Amniotic epithelial cell (primary cell): ENCODE measurements at regions not wholly inside any gene's neighbourhood (a gene's known extent, or its start where the extent isn't known, plus 50 kb on each side); places are given as distances from the start of the nearest gene placed in this dataset.
"Not testable (repeated sequence)": the region's sequence is repeated elsewhere in the genome, so short reads cannot be mapped to it uniquely, and the experiment has no call there.

Experiments
- DNase-seq: peaks from one replicate; pipeline ENCODE4 v3.0.0-alpha.2; 2010; ENCODE audit warnings: low read depth

DNA sequence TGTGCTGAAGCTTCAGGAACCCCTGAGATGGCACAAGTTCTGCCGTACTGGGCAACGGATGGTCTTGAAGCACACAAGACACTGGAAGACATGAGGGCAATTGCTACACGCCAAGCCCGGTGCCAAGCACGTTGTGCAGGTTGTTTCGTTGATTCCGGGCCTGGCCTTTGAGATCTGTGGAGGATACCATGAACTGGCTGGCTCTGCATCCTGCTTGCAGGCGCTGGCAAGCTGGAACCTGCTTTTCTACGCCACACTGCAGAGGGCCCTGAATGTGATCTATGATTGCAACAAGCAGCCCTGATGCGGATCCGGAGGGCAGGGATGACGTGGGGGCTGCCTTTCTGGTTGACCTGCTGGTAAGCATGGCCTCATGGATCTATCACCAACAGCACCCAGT lies 262.5 kb upstream of the ATP10A start:
- no peak for DNase-seq

DNA sequence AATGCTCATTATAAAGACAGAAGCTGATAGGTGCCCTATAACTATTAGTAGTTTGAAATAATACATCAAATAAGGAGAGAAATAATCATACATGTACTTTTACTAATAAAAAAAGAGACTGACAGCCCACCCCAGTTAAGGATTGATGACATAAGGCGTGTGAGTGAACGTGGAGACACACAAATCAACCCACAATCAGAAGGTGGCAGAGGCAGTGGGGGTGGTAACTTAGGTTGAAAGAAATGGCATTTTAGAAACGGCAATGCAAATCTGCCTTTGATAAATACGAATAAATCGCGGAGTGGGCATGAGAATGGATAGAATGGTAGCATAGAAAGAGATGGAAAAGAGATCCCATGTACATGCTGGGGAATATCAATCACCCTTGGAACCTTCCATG lies 256.2 kb upstream of the ATP10A start:
- DNase-seq: no peak

DNA sequence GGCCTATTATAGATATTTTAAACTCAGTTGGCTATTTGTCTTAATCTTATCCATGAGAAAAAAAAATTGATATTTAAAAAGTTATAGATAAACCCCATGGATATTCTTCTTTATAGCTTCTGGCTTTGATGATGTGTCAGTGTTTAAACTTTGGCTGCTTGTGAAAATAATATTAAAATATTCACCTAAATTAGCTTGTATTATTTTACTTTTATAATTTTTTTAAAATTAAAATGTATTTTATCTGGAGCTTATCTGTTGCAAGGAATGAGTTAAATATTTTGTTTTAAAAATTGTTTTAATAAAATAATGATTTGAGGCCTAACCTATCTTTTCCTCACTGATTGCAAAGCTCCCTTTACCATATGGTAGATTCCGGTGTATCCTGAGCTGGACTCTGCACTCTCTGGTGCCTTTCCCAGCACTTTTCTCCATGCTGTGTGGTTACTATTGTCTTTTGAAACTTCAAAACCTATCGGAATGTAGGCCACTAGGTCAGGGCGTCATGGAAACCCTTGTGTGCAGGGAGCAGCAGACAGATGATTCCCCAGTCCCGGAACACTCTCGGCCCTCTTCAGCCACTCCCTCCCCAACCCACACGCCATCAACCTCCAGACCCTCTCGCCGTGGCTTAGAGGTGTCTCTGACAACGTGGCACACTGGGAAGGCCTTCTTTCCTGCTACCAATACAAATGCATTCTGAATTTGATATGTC lies 252.3 kb upstream of the ATP10A start:
- no peak for DNase-seq

DNA sequence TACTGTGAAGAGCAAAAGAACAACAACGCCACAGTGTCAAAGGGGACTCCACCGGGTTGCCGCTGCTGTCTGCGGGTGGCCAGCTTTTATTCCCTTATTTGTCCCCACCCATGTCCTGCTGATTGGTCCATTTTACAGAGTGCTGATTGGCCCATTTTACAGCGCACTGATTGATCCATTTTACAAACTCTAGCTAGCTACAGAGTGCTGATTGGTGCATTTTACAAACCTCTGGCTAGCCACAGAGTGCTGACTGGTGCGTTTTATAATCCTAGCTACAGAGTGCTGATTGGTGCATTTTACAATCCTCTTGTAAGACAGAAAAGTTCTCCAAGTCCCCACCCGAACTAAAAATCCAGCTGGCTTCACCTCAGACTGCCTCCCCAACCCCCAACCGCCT lies 251.0 kb upstream of the ATP10A start:
- not testable (repeated sequence) for DNase-seq

DNA sequence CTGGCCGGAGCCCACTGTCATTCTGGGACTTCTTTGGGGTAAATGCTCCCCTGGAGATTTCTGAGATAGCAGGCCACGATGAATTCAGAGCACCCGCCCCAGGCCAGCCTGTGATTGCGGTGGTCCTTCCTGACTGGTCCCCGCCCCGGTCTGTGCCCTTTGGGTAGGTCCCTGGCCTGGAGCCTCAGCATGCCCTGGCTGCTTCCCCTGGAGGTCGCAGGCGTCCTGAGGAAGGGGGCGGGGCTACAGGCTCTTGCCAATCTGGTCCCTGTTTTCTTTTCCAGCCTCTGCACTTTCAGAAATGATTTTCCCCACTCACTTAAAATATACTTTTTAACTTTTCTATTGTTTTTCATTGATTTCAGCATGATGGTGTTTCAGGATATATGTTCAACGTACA lies 250.2 kb upstream of the ATP10A start:
- DNase-seq: no peak

DNA sequence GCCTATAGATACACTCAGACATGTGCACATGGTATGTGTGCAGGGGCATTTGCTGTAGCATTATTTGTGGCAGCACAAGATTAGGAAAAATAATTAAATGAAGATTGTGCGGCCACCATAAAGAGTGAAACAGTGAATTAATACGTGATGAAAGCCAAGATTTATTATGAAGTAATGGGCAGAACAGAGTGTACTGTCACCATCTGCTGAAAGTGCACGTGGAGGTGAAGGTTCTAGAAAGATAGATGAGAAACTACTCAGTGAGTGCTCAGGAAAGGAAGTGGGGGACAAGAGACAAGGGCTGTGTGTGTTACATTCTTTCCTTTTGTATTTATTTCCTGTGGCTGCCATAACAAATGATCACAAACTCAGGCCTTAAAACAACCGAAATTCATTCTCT lies 246.1 kb upstream of the ATP10A start:
- no peak for DNase-seq

DNA sequence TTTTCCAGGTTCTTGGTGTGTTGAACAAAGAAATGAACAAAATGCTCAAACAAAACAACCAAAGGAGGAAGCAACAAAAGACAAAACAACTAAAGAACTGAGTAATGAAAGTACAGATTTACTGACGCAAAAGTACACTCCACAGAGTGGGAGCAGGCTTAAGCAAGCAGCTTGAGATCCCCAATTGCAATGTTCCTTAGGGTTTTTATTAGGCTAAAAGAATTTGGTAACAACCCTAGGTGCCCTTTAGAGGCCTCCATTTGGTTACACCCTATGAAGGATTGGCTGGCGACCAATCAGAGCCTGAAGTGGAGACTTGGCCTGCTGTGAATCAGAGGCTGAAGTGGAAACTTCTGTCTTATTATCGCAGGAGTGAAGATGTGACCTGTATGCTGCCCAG lies 243.4 kb upstream of the ATP10A start:
- no peak for DNase-seq

DNA sequence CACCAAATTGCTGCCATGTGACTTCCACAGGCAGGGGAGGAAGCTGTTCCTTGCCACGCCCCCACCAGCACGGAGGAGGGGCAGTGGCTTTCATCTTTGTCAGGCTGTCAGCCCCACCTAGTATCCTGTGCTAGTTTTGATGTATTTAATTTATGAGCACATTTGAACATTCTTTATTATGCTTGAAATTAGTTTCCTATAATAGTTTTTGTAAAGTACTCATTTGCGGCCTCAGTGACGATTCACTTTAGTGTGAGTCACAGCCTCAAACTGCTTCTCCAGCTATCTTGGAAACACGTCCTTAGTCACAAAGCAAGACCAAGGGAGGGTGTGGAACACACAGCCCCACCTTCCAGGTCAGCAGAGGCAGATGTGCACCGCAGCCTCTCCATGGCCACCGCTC lies 239.9 kb upstream of the ATP10A start:
- DNase-seq: no peak

DNA sequence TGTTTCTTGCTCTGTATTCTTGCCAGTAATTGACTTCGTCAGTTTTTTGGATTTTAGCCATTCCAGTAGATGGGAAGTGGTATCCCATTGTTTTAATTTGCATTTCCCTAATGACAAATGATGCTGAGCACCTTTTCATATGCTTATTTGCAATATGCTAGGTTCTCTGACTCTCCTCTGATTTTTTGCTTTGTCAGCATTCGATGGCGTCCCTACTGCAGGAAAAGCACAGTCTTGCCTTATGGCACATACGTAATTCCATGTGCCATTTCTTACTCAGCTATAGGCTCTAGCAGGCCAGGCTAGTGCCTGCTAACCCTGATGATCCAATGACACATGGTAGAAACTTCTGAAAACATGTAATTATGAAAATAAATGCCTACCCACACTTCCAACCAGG lies 239.2 kb upstream of the ATP10A start:
- no peak for DNase-seq

DNA sequence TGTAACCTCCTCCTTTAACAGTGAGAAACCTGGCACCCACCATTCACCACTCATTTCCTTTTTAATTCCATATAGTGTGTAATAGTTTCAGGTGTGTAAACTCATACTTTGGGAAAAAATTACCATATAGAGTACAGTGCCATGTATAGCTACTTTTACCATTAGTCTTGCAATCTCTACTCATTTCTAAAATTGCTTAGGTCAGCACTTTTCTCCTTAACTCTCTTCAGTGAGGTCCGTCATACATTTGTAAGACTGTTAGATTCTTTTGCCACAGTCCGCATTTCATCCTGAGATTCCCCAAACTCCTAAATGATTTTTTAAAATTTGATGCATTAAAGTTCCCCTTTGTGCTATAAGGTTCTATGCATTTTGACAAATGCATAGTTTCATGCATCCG lies 238.3 kb upstream of the ATP10A start:
- no peak for DNase-seq

DNA sequence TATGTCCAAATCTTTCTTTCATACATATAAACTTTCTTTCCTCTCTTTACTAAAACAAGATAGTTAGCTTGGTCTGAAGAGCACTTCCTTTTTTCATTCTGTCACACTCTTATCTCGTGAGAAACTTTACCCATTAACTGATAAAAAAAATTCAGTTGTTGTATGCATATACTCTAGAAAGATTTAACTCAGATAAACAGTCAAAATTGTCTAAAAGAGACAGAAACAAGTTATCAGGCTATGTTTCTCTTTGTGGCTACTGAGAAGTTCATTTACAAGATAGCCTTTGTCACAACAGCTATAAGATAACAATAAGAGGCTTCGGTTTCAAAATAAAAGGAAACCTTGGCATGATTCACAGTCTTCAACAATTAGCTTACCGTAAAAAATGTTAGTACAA lies 235.7 kb upstream of the ATP10A start:
- no peak for DNase-seq

DNA sequence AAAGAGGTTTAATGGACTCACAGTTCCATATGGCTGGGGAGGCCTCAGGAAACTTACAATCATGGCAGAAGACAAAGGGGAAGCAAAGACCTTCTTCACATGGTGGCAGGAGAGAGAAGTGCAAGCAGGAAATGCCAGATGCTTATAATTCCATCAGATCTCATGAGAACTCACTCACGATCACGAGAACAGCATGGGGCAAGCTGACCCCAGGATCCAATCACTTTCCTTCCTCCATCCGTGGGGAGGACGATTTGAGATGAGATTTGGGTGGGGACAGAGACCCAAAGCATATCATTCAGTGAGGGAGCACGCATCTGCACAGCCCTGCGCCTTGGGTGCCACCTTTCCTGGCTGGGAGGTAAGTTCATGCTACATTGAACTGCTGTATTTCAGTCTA lies 234.1 kb upstream of the ATP10A start:
- DNase-seq: no peak

DNA sequence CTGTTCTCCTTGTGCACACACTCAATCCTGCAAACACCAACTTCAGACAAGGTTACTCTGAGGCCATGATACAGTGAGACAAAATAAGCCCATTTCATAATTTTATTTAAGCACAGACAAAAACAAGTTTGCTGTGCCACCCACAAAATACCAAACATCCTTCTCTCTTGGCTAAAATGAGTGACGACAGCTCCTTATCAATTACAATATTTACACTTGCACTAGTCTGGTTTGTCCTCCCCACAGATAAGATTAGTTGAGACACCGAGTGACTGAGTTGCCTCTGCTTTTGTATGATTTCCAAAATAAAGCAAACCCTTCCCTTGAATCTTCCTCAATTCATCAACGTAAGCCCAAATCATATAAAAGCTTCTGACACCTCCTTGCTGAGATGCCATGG lies 233.5 kb upstream of the ATP10A start:
- peak; percentile 18 for DNase-seq

DNA sequence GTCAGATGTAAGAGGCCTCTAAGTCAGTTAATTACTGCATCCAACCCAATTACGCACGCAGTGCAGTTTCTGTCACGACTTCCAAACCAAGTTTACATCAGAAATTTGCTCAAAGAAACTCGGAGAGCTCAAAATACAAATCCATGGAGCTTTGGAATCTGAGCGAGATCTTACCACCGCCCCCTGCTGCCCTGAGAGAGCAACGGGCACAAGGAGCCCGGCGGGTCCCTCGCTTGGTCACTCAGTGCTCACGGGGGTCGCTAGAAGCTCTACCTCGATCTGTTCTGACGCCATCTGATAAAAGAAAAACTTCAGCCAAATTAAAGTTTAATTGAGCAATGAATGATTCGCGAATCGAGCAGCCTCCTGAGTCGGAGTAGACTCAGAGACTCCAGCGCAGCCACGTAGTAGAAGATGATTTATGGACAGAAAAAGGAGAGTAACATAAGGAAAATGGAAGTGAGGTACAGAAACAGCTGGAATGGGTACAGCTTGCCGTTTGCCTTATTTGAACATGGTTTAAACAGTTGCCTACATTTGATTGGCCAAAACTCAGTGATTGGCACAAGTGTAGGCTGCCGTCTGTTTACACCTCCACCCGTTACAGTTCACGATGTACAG lies 232.7 kb upstream of the ATP10A start:
- DNase-seq: no peak

DNA sequence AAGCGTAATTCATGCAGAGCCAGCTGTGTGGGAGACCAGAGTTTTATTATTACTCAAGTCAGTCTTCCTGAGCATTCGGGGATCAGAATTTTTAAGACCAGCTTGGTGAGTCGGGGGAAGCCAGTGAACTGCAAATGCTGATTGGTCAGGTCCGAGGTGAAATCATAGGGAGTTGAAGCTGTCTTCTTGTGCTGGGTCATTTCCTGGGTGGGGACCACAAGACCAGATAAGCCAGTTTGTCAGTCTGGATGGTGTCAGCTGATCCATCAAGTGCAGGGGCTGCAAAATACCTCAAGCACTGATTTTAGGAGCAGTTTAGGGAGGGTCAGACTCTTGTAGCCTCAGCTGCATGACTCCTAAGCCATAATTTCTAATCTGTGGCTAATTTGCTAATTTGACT lies 228.1 kb upstream of the ATP10A start:
- no peak for DNase-seq

DNA sequence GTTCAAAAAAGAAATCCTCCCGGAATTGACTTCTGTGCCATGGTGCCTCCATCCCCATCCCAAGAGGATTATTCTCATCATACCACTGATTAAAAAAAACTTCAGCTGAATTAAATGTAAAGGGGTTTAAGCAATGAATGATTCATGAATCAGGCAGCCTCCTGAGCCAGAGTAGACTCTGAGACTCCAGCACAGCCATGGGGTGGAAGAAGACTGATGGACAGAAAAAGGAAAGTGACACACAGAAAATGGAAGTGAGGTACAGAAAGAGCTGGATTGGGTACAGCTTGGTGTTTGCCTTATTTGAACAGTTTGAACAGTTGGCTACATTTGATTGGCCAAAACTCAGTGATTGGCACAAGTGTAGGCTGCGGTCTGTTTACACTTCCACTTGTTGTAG lies 224.8 kb upstream of the ATP10A start:
- peak; percentile 15 for DNase-seq

DNA sequence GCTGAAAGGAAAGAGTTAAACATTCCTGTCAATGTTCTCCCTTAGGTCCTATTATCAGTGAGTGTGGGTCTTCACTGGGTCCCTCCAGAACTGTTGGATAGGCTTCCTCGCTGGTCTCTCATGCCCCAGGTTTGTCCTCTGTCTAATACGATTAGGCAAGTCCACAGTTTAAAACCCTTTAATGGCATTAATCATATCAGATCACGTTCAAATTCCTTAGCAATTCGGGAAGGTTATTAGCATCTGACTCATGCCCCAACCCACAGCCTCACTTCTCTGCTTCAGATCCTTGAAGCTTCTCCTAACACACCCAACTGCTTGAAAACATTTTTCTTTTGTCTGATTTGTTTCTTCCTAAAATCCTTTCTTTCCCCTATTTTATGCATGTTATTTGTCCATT lies 224.3 kb upstream of the ATP10A start:
- DNase-seq: peak; percentile 46

DNA sequence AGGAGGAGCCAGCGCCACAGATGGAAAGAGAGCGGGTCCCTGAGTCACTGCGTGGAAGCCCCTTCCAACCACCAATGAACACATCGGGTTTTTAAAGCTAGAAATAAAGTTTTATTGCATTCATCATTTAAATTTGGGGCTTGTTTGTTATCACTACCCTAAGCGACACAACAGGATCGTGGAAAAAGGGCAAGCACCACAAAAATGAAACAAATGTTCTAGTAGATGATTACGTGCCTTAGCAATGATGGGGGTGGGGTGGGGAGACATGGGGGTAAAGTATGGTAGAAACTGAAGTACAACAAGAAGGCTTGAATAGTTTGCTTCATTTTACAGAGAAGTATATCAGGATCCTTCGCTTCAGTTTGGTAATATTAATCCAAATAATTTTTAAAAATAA lies 221.6 kb upstream of the ATP10A start:
- DNase-seq: no peak

DNA sequence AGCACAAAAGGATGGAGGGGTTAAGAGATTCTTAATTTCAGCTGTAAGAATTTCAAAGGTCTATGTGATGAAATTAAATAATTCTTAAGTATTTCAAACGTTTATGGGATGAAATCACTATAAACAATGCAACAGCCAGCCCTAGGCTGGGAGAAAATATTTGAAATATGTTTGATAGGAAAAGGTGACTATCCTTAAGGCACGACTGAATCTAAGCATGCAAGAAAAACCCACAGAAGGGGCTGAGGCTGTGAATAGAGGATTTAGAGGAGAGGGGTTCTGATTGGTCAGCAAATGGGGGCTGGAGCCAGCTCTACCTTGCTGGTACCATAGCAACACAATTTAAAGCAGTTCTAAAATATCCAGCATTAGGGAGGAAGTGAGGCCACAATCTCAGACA lies 220.8 kb upstream of the ATP10A start:
- DNase-seq: no peak

DNA sequence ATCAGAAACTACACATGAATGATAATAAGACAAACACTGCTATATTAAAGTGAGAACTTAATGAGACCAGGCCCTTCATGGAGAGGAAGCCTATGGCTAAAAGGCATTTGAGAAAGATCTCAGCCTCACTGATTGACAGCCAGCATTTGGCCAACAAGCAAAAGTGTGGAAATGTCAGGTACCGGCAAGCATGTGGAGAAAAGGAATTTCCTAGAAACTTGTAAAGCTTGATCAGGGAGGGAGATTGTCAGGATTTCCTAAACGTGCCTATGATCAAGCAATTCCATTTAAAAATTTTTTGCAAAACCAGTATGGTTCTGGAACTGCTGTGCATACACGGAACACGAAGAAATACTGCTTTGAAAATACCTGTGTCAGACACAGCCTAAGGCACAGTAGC lies 220.3 kb upstream of the ATP10A start:
- DNase-seq: no peak

DNA sequence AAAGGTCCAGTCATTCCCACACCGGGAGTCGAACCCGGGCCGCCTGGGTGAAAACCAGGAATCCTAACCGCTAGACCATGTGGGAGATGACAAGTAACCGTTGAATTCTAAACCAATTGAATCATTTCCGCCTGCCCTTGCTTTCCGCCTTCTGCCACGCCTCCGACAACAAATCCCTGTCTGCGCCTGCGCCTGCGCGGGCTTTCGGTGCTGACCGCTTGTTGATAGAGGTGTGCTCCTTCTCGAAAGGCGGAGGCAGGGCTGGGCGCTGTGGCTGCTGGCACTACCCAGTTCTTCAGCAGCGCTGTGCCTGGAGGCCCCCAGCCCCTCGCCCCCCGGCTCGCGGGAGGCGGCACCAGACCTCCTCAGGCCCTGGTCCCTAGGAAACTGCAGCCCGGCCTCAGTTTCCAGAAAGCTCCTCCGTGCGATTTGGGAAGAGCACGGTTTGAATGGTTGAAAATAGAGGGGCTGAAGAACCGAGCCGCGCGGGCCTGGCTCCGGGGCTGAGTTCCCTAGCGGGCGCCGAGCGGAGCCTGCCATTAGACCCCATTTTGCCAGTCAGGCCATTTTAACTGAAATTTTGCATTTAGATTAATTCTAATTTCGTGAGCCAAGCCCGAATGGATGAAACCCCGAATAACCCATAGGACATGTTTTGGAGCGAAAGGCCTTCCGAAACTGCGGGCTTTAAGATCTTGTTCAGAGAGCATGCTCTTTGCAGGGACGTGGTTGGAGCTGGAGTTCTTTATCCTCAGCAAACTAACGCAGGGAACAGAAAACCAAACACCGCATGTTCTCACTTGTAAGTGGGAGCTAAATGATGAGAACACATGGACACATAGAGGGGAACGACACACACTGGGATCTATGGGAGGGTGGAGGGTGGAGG lies 219.3 kb upstream of the ATP10A start:
- peak; percentile 90 for DNase-seq

DNA sequence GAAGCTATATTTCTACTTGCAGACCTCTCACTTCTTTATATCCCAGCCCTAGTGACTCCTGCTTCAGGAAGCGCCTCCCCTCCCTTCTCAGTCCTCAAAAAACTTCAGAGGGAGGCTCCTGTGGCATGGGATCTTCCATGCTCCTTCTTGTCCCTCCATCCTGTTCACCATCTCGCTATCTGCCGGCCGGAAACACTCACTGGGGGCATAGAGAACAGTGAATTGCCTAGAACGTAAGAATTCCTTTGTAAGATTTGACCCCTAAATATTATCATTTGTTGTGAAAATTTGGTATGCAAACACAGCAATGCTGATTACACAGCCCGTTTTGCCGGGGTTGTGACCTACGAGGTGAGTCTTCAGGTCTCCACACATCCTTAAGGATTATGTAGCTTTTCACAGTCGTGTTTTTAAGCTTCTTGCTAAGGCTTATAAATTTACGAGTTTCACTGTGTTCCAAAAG lies 218.7 kb upstream of the ATP10A start:
- no peak for DNase-seq

DNA sequence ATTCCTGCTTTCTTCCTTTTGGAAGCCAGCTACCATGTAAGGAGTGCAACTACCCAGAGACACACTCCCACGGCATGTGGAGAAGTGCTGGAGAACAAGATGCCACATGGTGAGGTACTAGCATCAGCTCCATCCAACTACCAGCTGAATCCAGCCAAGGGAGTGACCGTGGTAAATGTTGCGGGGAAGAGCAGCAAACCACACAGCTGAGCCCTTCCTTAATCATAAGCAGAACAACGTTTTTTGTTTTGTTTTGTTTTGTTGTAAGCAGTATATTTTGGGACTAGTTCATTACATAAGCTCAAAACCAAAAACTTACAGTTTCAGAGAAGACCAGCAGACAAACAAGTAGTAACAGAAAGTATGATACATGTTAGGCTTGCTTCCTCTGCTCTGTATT lies 212.6 kb upstream of the ATP10A start:
- DNase-seq: no peak
